ENCODE measurements at regions not wholly inside any gene's neighbourhood (a gene's known extent, or its start where the extent isn't known, plus 50 kb on each side); places are given as distances from the start of the nearest gene placed in this dataset.

DNA sequence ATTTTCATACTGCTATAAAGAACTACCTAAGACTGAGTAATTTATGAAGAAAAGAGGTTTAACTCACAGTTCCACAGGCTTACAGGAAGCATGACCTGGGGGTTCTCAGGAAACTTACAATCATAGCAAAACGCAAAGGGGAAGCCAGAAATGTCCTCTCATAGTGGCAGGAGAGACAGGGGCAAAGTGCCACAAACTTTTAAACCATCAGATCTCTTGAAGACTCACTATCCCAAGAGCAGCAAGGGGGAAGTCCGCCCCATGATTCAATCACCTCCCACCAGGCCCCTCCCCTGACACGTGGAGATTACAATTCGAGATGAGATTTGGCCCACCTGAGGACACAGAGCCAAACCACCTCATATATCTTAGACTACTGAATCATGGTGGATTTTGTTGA is 198.7 kb downstream of the KCTD12 start:
- TF ChIP-seq CTCF (IDR thresholded peaks at IDR 0.05; ENCODE audit: low read depth, low read length): no peak

GRCh38 chr13:76685938-76686337 is 200.3 kb downstream of the KCTD12 start:
- no peak for DNase-seq (ENCODE audit: extremely low read depth, low read depth)
- TF ChIP-seq CTCF (IDR thresholded peaks at IDR 0.05; ENCODE audit: low read depth, low read length): no peak

More for the DNA sequence above, 198.7 kb downstream of the KCTD12 start:
- no peak for DNase-seq (ENCODE audit: extremely low read depth, low read depth)

DNA sequence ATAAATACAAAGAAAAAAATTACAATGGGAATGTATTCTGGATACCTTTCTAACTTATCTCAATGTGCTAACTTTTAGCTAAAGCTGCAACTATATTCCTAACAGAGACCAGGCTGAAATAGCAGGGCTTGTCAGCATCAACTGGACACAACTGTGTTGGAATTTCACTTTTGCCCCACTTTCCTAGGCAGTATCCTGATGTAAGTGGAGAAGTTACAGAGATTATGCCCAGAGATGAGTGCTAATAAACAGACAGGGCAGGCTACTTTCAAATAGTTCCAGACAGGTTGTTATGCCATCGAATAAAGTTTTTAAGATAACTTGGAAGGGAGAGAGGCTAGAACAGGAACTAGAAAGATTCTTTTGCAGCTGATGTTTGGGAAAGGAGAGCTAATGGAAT is 201.9 kb downstream of the KCTD12 start:
- no peak for DNase-seq (ENCODE audit: extremely low read depth, low read depth)
- TF ChIP-seq CTCF (IDR thresholded peaks at IDR 0.05; ENCODE audit: low read depth, low read length): no peak

- no peak for TF ChIP-seq CTCF (IDR thresholded peaks at IDR 0.05; ENCODE audit: low read depth, low read length)
Observed at GRCh38 chr13:76683854-76684253, 202.4 kb downstream of the KCTD12 start.

GRCh38 chr13:76683168-76683567 is 203.0 kb downstream of the KCTD12 start:
- no peak for TF ChIP-seq CTCF (IDR thresholded peaks at IDR 0.05; ENCODE audit: low read depth, low read length)

More at GRCh38 chr13:76683854-76684253, 202.4 kb downstream of the KCTD12 start:
- no peak for DNase-seq (ENCODE audit: extremely low read depth, low read depth)

DNA sequence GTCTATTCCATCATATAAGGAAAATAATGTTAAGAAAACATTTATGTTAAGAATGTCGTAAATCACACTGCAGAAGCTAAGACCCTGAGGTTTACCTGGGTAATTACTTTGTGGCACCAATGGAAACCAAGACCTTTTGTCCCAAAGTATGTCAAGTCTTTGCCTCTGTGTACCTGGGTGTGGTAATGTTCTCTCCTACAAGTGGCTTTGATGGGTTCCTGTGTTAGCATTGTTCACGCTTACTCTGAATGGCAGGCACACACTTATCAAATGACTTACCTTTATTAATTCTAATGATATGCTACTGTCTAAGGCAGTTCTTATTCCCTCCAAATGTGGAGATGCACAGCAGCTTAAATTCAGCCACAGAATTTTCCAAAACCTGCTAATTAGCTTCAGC is 206.1 kb downstream of the KCTD12 start:
- no peak for DNase-seq (ENCODE audit: extremely low read depth, low read depth)
- no peak for TF ChIP-seq CTCF (IDR thresholded peaks at IDR 0.05; ENCODE audit: low read depth, low read length)

More at GRCh38 chr13:76683168-76683567, 203.0 kb downstream of the KCTD12 start:
- no peak for DNase-seq (ENCODE audit: extremely low read depth, low read depth)

DNA sequence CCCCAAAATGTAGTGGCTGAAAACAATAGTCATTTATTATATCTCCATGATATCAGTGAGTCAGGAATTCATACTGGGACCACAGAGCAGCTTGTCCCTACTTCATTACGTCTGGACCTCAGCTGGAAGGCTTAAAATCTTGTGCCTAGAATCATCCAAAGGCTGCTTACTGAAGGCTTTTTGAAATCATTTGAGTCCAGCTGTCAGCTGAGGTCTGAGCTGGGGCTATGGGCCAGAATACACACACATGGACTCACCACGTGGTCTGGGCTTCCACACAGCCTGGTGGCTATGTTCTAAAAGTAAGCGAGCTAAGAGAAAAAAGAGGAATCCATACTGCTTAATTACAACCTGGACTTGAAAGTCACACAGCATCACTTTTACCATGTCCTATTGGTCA is 209.2 kb downstream of the KCTD12 start:
- DNase-seq (ENCODE audit: extremely low read depth, low read depth): no peak
- no peak for TF ChIP-seq CTCF (IDR thresholded peaks at IDR 0.05; ENCODE audit: low read depth, low read length)
